ENCODE measurements at regions not wholly inside any gene's neighbourhood (a gene's known extent, or its start where the extent isn't known, plus 50 kb on each side); places are given as distances from the start of the nearest gene placed in this dataset.

DNA sequence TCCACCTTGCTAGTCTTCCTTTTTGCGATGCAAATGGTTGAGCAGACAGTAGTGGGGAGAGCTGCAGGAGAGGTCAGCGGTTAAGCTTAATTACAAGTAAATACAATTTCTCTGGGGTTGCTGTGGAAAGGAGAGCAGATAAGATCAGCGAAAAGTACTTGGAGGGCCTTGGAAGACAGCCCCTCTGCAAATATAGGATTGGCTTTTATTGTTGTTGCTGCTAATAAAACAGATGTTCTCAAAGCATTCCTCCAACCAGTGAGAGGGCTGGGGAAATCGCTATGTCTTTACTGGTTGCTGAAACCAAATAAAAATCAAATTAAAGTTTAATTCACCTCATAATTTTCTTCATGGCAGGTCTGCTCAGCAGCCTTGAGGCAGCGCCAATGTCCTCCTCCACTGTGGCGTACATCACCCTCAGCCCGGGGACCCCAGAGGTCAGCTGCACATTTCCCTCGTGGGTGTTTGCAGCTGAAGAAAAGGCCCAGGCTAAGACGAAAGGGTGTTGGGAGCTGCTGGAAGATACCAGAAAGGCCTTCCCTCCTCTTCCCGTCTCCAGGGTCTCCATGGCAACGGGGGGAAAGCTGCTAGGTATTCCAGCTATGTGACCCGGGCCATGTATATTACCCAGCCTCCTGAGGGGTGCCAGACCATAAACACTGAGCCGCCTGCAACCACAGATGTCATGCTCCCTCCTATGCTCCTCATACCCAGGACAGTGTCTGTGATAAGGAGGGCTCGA is 54.6 kb upstream of the POU2F1 start:
- H3K36me3 Mint-ChIP-seq (ENCODE audit: low read depth, unreplicated experiment) = peaks cover 9% of the 10 kb centered on the region
- peak overlapping the region; percentile 58 for H2AFZ ChIP-seq (ENCODE audit: low read depth, low read length)
- no peaks in the 10 kb centered on the region for H3K9me3 Mint-ChIP-seq (ENCODE audit: unreplicated experiment)
- peak overlapping the region; percentile 83 for H3K4me3 Mint-ChIP-seq (ENCODE audit: unreplicated experiment)
- DNase-seq (ENCODE audit: low read depth) (peak; percentile 59), FAIRE-seq (no peak)
- no peaks in the 10 kb centered on the region for H4K20me1 ChIP-seq (ENCODE audit: insufficient read depth, low read length)
- no peaks in the 10 kb centered on the region for H3K36me3 ChIP-seq (ENCODE audit: insufficient read depth, low read length)
- H3K4me2 ChIP-seq (ENCODE audit: low read length) = peak overlapping the region; percentile 47
- peaks cover 56% of the 10 kb centered on the region for H3K4me1 Mint-ChIP-seq (ENCODE audit: low read depth, unreplicated experiment)
- H3K27me3 ChIP-seq (ENCODE audit: insufficient read depth, low read length) = no peaks in the 10 kb centered on the region
- no peak overlapping the region for H3K27ac ChIP-seq (ENCODE audit: low read depth, low read length)
- H3K4me1 ChIP-seq (ENCODE audit: insufficient read depth, low read length) = peaks cover 11% of the 10 kb centered on the region
- no peak for TF ChIP-seq EZH2 (IDR thresholded peaks at IDR 0.05; ENCODE audit: insufficient read depth, low read length)
- TF ChIP-seq, protein P1, sequence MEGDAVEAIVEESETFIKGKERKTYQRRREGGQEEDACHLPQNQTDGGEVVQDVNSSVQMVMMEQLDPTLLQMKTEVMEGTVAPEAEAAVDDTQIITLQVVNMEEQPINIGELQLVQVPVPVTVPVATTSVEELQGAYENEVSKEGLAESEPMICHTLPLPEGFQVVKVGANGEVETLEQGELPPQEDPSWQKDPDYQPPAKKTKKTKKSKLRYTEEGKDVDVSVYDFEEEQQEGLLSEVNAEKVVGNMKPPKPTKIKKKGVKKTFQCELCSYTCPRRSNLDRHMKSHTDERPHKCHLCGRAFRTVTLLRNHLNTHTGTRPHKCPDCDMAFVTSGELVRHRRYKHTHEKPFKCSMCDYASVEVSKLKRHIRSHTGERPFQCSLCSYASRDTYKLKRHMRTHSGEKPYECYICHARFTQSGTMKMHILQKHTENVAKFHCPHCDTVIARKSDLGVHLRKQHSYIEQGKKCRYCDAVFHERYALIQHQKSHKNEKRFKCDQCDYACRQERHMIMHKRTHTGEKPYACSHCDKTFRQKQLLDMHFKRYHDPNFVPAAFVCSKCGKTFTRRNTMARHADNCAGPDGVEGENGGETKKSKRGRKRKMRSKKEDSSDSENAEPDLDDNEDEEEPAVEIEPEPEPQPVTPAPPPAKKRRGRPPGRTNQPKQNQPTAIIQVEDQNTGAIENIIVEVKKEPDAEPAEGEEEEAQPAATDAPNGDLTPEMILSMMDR (IDR thresholded peaks at IDR 0.05; ENCODE audit: insufficient read depth, low read depth, low read length) = no peak
- no peaks in the 10 kb centered on the region for H3K27me3 Mint-ChIP-seq (ENCODE audit: low read depth, unreplicated experiment)
- no peak overlapping the region for H3K4me3 ChIP-seq (ENCODE audit: insufficient read depth, low read depth, low read length)
- H3K79me2 ChIP-seq (ENCODE audit: insufficient read depth, low read length) = no peaks in the 10 kb centered on the region
- no peaks in the 10 kb centered on the region for H3K9me3 ChIP-seq (ENCODE audit: insufficient read depth, low read depth, low read length)
- peak overlapping the region; percentile 59 for H3K27ac Mint-ChIP-seq (ENCODE audit: unreplicated experiment)
- H3K9ac ChIP-seq (ENCODE audit: low read length) = no peak overlapping the region

- H3K27ac Mint-ChIP-seq (ENCODE audit: unreplicated experiment) = peak overlapping the region; percentile 59
- H3K27ac ChIP-seq (ENCODE audit: low read depth, low read length) = no peak overlapping the region
Measured at GRCh38 chr1:167166690-167167075, 54.0 kb upstream of the POU2F1 start.

More at GRCh38 chr1:167166690-167167075, 54.0 kb upstream of the POU2F1 start:
- no peak overlapping the region for H2AFZ ChIP-seq (ENCODE audit: low read depth, low read length)
- H3K4me3 Mint-ChIP-seq (ENCODE audit: unreplicated experiment) = peak overlapping the region; percentile 83
- H3K79me2 ChIP-seq (ENCODE audit: insufficient read depth, low read length) = no peaks in the 10 kb centered on the region
- no peak overlapping the region for H3K9ac ChIP-seq (ENCODE audit: low read length)
- no peaks in the 10 kb centered on the region for H3K36me3 ChIP-seq (ENCODE audit: insufficient read depth, low read length)
- no peaks in the 10 kb centered on the region for H3K27me3 ChIP-seq (ENCODE audit: insufficient read depth, low read length)
- no peak for DNase-seq (ENCODE audit: low read depth)
- no peaks in the 10 kb centered on the region for H4K20me1 ChIP-seq (ENCODE audit: insufficient read depth, low read length)
- H3K4me1 ChIP-seq (ENCODE audit: insufficient read depth, low read length) = peaks cover 11% of the 10 kb centered on the region
- no peaks in the 10 kb centered on the region for H3K9me3 Mint-ChIP-seq (ENCODE audit: unreplicated experiment)
- no peak for TF ChIP-seq EZH2 (IDR thresholded peaks at IDR 0.05; ENCODE audit: insufficient read depth, low read length)
- TF ChIP-seq, protein P1 (IDR thresholded peaks at IDR 0.05; ENCODE audit: insufficient read depth, low read depth, low read length) = no peak
- H3K9me3 ChIP-seq (ENCODE audit: insufficient read depth, low read depth, low read length) = no peaks in the 10 kb centered on the region
- no peak overlapping the region for H3K4me3 ChIP-seq (ENCODE audit: insufficient read depth, low read depth, low read length)
- H3K4me2 ChIP-seq (ENCODE audit: low read length) = peak overlapping the region; percentile 47
- H3K4me1 Mint-ChIP-seq (ENCODE audit: low read depth, unreplicated experiment) = peaks cover 61% of the 10 kb centered on the region
- no peak for FAIRE-seq
- no peaks in the 10 kb centered on the region for H3K27me3 Mint-ChIP-seq (ENCODE audit: low read depth, unreplicated experiment)
- H3K36me3 Mint-ChIP-seq (ENCODE audit: low read depth, unreplicated experiment) = peaks cover 3% of the 10 kb centered on the region
